ENCODE measurements at regions not wholly inside any gene's neighbourhood (a gene's known extent, or its start where the extent isn't known, plus 50 kb on each side); places are given as distances from the start of the nearest gene placed in this dataset.
A peak's percentile ranks its signal among the peaks of the same experiment; 100 is the strongest.

DNA sequence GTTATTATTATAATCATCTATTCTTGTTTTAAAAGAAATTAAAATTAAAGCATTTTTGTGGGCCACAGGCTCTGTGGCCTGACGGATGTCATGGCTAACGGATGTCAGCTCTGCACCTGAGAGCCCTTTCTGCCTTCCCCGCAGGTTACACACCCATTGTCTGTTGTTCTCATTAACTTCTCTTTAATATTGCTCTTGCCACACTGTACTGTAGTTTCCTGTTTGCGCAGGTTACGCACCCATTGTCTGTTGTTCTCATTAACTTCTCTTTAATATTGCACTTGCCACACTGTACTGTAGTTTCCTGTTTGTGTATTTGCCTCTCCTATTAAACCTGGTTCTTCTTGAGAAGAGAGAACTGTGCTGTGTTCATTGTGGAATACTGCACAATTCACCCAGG, 294.4 kb upstream of the PLXNA2 start:
- no peak for DNase-seq

DNA sequence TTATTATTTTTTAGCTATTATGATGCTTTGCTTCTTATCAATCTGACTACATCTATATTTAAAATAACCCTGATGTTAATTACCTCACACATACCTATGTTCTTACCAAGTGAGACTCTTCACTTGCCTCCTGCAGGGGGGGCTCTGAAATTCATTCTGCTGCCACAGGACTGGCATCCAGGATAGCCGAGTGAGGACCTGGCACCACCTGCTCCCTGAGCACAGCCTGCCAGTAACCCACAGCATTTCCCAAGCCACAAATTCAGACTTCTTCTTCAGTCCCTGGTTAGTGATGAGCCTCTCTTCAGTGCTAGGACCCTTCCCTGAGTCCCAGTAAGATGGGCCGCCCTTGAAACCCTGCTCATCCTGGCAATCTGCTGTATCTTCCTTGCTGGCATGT, 296.5 kb upstream of the PLXNA2 start:
- DNase-seq, result no peak

DNA sequence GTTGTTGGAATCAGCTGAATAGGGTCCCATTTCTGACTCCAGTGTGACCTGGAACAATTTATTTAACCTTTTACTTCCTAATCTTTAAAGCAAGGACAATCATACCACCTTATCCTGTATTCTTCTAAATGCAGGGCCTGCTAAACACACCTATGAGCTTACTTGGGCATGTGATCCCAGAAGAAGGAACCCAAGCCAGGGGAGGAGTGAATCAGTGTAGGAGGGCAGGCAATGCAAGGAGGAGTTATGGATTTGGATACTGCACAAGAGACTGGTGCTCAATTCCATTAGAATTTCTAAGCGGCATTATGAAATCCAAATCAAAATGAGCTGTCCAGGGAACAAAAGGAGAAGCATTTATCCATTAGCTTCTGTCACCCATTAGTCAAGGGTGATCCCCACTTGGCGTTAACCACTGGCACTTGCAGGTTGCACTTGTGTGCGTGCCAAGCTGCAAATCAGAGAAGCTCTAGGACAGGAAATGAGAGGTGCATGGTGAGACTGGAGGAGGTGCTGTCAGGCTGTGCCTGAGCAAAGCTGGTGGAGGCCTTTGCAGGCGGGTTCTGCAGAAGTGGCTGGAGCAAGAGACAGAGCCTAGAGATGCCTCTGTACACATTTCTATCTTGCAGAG, 297.2 kb upstream of the PLXNA2 start:
- DNase-seq, result no peak

DNA sequence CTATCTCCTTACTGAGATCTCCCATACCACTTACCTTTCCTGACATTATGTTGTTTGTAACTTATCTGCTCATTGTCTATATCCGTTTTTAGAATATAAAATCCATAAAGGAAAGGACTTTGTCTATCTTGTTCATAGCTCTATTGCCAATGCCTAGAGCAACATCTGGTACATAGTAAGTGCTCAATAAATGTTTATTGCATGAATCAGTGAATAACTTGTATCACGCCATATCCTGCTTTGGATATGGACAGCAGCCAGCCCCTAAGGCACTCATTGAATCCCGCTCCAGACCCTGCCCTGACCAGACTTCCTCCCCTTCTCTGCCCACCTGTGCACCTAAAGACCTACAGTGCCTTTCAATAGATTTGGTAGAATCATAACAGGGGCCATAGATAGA, 298.1 kb upstream of the PLXNA2 start:
- DNase-seq, result no peak

DNA sequence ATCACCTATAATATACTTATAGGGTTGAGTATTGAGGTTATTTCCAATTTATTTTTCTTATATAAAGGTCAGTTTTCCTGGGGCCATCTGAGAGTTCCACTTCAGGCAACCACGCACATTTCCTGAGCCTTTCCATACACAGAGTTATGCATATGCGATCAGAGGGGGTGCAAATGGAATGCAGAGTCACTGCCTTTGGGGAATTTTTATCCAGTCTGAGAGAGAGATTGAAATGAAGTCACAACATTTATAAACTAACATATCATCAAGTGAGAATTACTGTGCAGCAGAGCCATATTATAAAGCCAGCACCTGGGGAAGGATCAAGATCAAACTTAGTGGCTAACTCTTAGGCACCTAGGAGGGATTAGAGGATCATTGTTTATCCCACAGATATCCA, 299.9 kb upstream of the PLXNA2 start:
- no peak for DNase-seq

DNA sequence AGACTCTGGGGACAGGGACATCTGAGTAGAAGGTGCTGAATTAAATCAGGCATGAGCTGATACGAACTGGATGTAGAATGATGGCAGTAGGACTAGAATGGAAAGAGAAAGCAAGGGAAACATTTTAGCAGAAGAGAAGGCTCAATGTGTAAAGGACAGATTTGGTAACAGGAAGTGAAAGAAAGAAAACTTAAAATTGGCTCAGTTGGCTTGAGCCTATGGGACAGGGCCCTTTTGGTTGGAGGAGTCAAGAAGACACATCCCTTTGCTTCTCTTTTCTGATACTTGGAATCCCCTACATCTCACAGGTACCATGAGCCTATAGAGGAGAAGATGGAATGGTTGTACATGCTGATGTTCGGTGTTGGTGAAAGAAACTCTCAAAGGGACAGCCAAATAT, 300.6 kb upstream of the PLXNA2 start:
- DNase-seq, result no peak

DNA sequence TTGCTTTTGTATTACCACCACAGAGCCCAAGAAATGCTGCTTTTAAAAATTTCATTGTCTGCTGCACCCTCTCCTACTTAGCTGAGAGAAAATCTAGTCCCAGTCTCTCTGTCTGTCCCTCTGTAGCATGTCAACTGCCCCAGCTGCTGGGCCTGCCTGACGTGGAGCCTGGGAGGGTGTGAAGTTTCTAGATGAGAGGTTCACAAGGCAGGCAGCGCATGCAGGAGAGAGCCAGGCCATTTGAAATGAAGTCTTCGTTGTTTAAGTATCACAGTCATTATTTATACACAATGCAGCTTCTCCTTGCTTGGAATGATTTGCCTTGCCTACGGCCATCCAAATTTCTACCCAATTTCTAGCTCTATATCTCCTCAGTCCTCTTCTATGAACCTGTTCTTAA, 306.8 kb upstream of the PLXNA2 start:
- no peak for DNase-seq

DNA sequence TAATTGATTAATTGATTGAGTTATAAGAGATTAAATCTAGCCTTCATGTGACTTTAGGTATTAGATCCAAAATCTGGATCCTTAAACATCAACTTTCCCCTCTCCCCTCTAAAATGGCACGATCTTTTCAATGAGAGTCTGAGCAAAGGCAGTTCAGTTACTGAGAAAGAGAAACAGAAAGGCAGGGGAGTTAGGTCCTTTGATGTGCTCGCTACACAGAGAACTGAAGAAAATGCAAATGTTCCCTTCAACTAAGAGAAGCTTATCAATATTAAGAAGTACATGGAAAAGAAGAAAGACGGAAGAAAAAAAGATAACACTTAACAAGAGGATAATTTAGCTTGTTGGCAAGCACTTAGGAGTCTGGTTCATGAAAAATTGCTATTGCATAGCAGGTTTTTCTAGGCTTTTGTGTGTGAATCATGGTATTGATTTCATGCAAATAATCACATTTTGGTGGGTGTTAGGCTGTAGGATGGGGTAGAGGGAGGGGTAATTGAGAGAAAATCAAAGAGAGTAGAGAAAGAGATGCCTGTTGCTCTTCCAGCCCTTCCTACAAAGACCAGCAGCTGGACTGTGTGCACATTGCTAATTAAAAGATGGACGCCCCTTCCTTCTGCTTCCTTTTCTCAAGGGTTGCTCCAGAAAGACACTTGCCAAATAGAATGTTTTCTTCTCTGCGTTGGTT, 307.6 kb upstream of the PLXNA2 start:
- DNase-seq, result no peak

DNA sequence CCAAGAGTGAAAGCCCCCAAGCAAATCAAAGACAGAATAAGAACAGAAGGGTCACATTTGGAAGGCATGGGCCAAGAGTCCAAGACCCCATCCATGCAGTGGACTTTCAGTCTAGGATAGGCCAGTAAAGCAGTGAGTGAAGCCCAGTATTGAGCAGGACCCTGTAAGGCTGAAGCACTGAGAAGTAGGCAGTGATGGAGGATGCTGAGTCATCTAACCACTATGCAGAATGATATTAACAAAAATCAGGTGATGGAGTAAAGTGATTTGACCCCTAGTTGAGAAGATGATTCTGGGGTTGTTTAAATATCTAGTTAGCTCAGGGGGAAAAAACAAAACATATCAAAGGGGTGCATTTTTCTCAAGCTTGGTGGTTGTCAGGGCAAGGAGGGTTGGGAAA, 308.7 kb upstream of the PLXNA2 start:
- DNase-seq, result no peak

DNA sequence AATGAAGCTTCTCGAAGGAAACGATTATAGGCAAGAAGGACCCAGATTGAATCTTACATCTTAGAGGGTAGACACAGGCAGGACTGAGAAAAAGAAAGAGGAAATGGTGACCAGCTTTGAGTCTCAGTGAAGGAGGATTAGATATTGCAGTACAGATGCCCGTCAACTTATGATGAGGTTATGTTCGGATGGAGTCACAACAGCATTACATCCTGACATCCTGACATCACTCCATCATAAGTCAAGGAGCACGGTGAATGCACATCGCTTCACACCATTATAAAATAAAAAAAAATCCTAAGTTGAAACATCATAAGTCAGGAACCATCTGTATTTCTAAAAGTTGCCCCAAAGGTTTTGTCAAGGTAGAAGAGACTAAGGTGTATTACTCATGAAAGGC, 312.3 kb upstream of the PLXNA2 start:
- DNase-seq, result no peak

DNA sequence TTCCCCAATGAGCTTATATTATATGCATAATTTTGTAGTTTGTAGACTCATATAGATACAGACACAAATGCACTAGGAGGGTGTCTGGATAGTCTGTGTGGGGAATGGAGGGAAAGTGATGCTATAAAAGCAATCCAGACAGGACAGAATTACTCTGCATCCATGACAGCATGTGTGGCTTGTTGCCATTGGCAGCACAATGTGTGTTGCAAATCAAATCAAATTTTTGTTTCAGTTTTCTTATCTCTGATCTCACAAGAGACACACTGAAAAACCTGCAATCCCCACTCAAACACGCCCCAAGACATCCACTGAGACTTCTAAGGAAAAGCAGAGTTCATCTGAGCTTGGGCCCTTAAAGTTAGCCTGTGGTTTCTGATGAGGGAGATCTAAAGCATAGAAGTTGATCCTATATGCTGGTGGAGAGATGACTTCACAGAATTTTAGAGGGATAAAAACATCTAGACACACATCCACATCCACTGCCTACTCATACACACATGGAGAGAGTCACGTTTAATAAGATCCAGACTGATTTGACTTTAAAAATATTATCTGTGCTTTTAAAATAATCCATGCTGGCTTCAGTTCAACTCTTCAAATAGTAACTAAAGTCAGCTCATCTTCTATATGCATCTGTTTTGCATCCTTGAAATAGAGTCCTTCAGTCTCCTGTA, 313.0 kb upstream of the PLXNA2 start:
- no peak for DNase-seq

DNA sequence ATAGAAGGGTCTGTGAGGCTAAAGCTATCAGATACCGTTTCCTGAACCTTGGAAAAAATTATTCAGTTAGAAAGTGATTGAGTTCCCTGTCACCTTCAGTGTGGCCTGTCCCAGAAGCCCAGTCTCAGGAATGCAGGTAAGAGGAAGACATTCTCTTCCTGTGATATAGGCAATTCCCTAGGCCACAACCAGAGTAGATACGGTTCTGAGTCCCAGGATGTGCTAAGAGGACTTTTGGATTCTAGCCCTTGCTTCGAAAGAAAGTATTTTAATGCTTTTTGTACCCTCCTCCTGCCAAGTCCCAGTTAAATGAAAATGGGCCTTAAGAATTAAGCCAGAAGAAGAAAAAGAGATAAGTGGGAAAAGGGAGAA, 313.5 kb upstream of the PLXNA2 start:
- no peak for DNase-seq

DNA sequence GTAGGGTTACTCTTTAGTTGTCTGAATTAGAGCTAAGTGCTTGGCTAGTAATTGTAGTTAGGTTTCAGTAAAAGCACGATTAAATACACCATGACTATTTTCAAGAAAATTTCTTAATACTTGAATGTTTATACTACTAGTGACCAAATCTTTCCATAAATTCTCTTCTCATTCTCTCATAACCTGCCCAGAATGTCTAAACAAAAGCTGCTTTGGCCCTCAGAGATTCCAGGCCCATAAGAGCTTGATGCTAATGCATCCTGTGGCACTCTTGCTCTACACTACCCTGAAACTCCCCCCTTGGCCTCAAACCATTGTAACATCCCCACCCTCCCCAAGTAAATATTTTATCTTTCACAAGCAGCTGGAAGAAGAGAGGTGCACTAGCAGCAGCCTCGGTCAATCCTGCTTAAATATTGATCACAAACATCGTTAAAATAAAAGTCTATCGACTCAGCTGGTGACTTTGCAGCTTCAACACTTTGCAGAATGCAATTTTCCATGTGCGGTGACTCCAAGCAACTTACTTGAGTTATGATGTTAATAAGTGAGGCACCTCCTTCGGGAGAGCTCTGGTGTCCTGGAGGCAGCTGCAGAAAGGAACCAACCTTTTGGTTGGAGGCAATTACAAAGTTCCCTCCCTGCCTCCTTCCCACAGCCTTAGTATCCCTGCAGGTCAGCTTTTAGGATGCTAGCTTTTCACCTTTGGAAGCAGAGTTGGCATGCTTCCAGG, 315.6 kb upstream of the PLXNA2 start:
- no peak for DNase-seq

DNA sequence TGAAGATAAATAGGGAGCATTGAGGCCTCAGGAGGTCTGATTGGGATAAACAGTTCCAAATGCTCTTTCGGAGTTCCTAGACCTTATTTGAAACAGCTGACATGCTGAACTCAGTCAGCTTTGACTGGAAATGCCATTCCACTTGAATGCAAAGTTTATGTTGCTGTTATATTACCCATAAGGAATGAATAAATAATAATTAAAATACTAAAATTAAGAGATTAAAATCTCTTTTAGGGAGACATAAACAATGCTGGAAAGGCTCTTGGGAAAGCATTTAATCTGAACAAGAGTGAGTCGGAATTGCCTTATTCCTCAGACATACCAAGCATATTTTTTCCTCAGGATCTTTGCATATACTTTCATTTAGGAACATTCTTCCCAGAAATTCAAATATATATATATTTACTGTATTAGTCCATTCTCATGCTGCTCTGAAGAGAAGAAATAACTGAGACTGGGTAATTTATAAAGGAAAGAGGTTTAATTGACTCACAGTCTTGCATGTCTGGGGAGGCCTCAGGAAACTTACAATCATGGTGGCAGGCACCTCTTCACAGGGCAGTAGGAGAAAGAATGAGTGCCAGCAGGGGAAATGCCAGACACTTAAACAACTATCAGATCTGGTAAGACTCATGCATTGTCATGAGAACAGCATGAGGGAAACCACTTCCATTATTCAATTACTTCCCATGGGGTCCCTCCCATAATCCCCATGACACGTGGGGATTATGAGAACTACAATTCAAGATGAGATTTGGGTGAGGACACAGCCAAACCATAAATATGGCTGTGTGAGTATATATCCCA, 318.2 kb upstream of the PLXNA2 start:
- no peak for DNase-seq

DNA sequence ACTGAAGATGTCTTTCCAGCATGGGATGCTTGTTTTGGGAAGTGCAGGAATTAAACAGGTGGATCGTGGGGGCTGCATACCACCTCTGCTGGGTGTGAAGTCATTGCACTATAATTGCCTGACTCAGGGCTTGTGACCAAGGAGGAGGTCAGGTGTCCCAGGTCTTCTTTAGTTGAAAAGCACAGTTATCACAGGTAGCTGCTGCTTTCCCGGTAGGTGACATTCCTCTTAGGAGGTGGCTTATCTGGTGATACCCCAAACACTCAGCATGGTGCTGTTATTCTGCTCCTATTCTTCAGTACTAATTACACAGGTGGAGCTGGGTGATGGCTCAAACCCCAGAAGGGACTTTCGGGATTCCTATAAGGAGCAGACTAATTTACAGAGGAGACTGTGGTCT, 320.3 kb upstream of the PLXNA2 start:
- no peak for DNase-seq

DNA sequence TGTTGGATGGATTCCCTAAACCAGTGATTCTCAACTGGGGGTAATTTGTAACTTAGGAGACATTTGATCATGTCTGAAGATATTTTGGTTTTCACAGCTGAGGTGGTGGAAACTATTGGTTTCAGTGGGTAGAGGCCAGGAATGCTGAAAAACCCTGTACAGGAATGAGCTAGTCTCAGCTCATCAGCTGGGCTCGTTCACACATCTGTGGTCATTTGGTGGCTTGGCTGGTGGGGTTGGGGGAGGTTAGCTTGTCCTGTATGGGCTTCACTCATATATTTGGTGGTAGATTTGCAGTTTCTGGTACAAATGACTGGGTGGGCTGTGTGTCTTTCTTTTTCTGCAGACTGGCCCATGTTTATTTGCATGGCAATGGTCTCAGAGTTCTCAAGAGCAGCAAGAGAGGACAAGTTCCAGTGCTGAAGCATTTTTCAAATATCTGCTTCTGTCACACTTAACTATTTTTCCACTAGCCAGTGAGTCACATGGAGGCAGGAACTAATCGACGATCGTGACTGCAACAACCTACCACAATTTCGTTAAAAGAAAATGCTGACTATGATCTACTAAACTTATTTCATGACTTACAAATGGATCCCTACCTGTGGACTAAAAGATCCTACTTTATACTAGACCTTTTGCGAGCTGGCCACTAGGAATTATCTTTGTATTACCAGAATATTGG, 321.7 kb upstream of the PLXNA2 start:
- no peak for DNase-seq

DNA sequence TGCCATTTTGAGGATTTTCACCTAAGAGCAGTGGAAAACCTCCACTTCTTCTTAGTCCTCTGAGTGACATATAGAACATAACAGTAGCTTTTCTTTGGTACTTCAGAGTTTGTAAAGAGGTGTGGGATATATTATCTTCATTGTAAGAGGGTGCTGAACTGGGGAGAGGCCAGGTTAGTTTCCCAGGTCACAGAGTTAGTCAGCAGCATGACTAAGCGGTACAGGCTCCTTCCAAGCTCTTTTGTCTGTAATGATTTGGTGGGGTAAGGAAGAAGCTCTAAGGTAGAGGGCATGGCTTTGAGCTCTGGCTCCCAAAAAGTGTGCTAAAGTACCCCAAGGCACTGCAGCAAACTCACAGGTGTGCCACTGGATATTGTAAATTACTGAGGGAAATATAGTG, 325.0 kb upstream of the PLXNA2 start:
- DNase-seq, result no peak

DNA sequence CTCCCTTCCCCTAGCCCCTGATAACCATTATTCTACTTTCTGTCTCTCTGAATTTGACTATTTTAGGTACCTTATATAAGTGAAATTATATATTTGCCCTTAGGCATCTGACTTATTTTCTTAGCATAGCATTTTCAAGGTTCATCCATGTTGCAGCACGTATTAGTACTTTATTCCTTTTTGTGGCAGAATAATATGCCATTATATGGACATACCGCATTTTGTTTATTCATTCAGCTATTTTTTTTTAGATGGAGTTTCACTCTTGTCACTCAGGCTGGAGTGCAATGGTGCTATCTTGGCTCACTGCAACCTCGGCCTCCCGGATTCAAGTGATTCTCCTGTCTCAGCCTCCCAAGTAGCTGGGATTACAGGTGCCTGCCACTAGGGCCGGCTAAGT, 326.2 kb upstream of the PLXNA2 start:
- DNase-seq, result no peak

DNA sequence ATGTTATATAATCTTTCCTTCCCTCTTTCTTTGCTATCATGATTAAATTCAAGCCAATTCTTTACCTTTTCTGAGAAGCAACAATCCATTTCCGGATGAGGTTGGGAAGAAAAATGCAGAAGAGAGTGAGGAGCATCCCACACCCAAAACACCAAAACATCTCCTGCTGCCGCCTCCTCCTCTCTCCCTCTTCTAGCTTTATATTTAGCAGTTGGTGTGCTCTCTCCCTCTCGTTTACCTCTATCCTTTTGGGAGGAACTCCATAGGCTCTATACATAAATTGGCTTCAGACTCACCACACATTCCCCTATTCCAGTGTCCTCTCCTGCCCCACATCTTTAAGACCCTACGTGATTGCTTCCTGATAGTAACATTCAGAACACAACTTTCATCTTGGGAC, 332.2 kb upstream of the PLXNA2 start:
- DNase-seq, result peak in 2 of 56 donors; percentile 7 to 38

DNA sequence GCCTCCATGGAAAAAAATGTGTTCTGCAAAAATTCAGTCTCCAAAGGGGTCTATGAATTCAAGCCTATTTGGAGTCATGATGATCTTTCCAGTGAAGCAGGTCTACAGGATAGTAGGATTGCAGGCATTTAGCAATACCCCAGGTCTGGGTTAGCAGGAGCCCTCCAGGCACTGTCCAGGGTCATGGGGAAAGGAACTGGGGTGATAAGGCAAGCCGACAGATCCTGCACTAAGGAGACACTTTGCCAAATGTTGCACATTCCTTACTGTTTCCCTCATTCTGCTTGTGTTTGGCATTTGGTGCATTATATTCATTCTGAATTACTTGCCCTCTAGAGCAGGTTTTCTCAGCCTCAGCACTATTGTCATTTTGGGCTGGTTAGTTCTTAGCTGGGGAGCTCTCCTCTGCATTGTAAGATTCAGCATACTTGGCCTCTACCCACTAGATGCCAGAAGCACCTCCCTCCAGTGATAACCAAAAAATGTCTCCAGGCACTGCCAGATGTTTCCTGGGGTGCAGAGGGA, 333.3 kb upstream of the PLXNA2 start:
- DNase-seq, result no peak

DNA sequence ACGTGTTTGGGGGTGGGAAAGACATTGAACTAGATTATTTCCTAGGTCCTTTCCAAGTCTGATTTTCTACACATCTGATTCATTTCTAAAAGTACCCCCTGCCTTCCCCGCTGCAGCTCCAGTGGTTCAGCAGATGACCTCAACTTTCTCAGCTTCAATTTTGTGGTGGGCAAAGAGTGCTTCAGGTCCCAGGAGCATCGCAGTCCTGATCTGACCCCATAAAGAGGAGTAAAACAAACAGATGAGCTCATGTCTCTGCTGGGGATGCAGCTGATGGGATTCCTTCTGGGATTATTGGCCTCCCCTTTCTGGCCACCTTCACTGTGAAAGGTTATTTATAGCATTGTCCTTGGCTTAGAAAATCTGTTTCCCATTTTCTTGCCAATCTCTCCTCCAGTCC, 337.0 kb upstream of the PLXNA2 start:
- DNase-seq, result no peak

All from amygdala (tissue), 56 donors.